VCaP (cell line): ENCODE measurements at regions not wholly inside any gene's neighbourhood (a gene's known extent, or its start where the extent isn't known, plus 50 kb on each side); places are given as distances from the start of the nearest gene placed in this dataset.
"Not testable (repeated sequence)": the region's sequence is repeated elsewhere in the genome, so short reads cannot be mapped to it uniquely, and the experiment has no call there.

Experiments used
- H3K27ac ChIP-seq: fragments of 450-650 bp; 2 replicates; pipeline ENCODE4 v1.5.1; 2017
- CTCF ChIP-seq: fragments of 450-650 bp; conservative IDR thresholded peaks from 2 replicates; pipeline ENCODE4 v1.5.1; 2017; ENCODE audit warnings: mild to moderate bottlenecking, moderate library complexity

DNA sequence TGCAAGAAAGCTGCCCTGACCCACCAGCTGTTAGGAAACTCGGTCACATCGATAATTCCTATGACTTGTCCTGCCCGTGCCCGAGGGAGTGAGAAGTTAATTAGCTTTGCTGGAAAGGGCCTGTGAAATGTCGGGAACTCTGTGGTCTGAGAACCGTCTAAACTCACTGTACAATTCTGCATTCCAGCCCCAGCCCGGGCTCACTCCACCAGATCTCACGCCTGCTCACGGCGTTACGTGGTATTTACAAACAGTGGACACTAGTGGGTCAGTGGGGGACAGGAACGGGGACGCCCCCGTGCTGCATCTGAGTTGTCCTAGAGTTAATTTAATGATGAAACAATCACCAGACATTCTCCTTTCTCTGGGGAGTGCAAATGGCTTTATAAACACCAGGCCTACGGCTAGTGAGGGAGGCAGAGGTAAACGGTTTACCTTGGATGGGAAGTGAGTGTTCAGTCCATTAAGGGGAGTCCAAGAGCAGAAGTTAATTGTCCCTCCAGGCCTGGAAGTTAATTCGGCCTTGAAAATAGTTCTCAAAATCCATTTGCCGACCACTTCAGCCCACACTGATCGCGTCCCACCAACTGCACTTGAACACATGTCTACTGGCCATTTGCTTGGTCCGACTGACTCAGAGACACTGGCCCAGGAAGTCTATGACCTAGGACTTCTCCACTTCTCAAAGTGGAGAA, 93.5 kb upstream of the MED13L start:
- no peak overlapping the region for H3K27ac ChIP-seq
- no peak for TF ChIP-seq CTCF

DNA sequence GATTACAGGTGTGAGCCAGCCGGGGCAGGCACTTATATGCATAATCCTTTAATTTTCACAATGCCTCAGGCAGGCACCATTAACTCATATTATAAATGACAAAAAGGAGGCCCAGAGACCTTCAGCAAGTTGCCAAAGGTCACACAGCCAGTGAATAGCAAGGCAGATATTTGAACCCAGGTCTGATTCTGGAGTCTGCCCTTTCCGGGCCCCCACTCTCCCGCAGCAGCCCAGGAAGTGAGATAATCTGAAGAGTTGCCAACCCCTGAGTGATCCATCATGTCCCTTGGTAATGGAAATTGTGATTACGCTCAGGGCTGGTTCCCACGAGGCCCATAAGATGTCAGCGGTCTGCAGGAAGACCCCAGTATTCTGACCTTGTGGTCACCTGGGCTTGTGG, 95.3 kb upstream of the MED13L start:
- TF ChIP-seq CTCF = no peak
- H3K27ac ChIP-seq = peak overlapping the region; percentile 47

DNA sequence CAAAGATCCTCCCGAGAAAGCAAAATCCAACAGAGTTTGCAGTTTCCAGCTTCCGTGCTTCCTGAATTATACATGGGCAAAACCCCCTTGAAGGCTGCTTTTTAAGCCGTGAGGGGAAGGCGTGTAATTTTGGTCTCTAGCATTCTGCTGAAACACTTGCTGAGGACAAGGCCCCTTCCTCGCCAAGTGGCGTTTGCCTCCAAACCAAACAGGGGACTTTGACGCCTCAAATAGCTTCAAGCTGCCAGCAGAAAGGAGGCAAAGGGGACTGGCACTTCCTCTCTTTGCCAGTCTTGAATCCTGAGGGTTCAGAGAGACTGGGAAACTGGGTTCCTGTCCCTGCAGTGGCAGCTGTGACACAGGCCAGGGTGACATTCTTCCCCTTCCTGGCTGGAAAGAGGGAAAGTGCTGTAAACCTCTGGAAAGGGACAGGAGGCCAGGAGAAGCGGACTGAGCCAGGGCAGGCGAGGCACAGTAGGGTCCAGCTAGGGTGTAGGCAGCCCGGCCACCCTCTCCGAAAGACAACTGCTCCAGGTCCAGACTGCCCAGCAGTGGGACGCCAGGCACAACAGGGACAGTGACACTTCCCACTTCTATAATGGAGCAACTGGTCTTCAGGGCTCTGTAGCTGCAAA, 96.2 kb upstream of the MED13L start:
- peak overlapping the region; percentile 47 for H3K27ac ChIP-seq
- TF ChIP-seq CTCF = no peak

- peak overlapping the region; percentile 47; the same call in 1 of the 2 replicates for H3K27ac ChIP-seq
- TF ChIP-seq CTCF = no peak
Observed at GRCh38 chr12:116374207-116374606, 96.7 kb upstream of the MED13L start.

DNA sequence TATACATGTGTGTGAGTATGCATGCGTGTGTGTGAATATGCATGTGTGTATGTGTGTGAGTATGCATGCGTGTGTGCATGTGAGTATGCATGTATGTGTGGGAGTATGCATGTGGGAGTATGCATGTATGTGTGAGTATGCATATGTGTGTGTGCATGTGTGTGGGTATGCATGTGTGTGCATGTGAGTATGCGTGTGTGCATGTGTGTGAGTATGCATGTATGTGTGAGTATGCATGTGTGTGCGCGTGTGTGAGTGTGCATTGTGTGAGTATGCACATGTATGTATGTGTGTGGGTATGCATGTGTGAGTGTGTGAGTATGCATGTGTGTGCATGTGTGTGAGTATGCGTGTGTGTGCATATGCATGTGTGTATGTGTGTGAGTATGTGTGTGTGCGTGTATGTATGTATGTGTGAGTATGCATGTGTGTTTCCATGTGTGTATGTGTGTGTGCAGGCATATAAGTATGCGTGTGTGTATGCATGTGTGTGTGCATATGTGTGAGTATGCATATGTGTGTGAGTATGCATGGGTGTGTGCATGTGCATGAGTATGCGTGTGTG, 97.9 kb upstream of the MED13L start:
- no peak for TF ChIP-seq CTCF
- H3K27ac ChIP-seq = no peak overlapping the region

DNA sequence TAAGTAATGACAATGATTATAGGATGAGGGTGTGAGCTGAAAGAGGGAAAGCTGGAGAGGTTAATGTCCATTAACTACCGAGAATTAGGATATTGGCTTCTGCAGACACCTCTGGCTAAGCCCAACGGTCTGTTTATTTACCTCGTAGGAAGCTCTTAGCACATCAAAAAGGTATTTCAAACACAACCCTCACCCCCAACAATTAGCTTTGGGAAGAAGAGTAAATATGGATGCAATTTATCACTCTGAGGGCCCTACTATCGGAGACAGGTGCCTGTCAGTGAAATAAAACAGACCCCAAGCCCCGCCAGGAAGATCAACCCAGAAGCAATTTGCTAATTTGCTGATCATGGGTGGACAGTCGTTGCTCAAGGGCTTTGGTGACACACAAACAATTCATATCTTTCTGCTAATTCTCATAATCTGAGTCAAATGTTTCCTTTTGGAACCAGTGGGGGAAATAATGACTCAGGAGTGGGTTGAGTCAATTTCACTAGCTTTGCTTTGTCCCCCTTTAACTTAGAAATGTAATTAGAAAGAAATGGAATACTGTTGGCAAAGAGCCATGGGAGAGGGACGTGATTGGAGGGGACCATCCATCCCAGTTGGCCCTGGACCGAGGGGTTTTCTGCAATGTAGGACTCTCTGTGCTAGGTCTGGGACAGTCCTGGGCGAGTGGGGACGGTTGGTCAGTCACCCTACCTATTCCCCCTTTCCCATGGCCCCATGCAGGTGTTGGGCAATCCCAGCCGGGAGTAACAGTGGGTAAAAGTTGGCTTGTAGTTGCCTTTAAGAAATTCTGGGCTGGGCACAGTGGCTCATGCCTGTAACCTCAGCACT, 99.1 kb upstream of the MED13L start:
- TF ChIP-seq CTCF = no peak
- no peak overlapping the region for H3K27ac ChIP-seq

- H3K27ac ChIP-seq = not testable (repeated sequence)
Observed at GRCh38 chr12:116377194-116377571, 99.7 kb upstream of the MED13L start.
